OCI-M1 (cell line): ENCODE measurements at regions not wholly inside any gene's neighbourhood (a gene's known extent, or its start where the extent isn't known, plus 50 kb on each side); places are given as distances from the start of the nearest gene placed in this dataset.
A peak's percentile ranks its signal among the peaks of the same experiment; 100 is the strongest.

Experiments used
- DNase-seq: peaks from one replicate; lab custom pipeline; 2025; lab: John Stamatoyannopoulos, UW

GRCh38 chr13:34002924-34003323, 185.0 kb downstream of the RFC3 start:
- DNase-seq, result no peak

- DNase-seq, result no peak
Measured at GRCh38 chr13:34003656-34004055, 185.7 kb downstream of the RFC3 start.

GRCh38 chr13:34004676-34005075, 186.7 kb downstream of the RFC3 start:
- no peak for DNase-seq

- no peak for DNase-seq
Measured at GRCh38 chr13:34006011-34006410, 188.1 kb downstream of the RFC3 start.

GRCh38 chr13:34011552-34012085, 193.7 kb downstream of the RFC3 start:
- DNase-seq, result no peak

- no peak for DNase-seq
Measured at GRCh38 chr13:34012382-34012781, 194.4 kb downstream of the RFC3 start.

GRCh38 chr13:34013061-34013460, 195.1 kb downstream of the RFC3 start:
- DNase-seq, result no peak

GRCh38 chr13:34017231-34017630, 199.3 kb downstream of the RFC3 start:
- no peak for DNase-seq

- DNase-seq, result no peak
Measured at GRCh38 chr13:34019870-34020269, 201.9 kb downstream of the RFC3 start.

- DNase-seq, result no peak
Measured at GRCh38 chr13:34020388-34020787, 202.4 kb downstream of the RFC3 start.

- DNase-seq, result no peak
Measured at GRCh38 chr13:34021619-34022018, 203.7 kb downstream of the RFC3 start.

- DNase-seq, result no peak
Measured at GRCh38 chr13:34025746-34026145, 207.8 kb downstream of the RFC3 start.

- DNase-seq, result no peak
Measured at GRCh38 chr13:34026308-34026707, 208.4 kb downstream of the RFC3 start.

GRCh38 chr13:34028496-34029442, 210.8 kb downstream of the RFC3 start:
- no peak for DNase-seq

GRCh38 chr13:34030782-34031181, 212.8 kb downstream of the RFC3 start:
- DNase-seq, result no peak

GRCh38 chr13:34031610-34032009, 213.7 kb downstream of the RFC3 start:
- no peak for DNase-seq

GRCh38 chr13:34034411-34034810, 216.5 kb downstream of the RFC3 start:
- peak; percentile 5 for DNase-seq

GRCh38 chr13:34035178-34035577, 217.2 kb downstream of the RFC3 start:
- DNase-seq, result no peak

GRCh38 chr13:34035676-34036325, 217.9 kb downstream of the RFC3 start:
- DNase-seq, result no peak

- no peak for DNase-seq
Measured at GRCh38 chr13:34037636-34038540, 219.9 kb downstream of the RFC3 start.

GRCh38 chr13:34038541-34039068, 220.7 kb downstream of the RFC3 start:
- DNase-seq, result no peak

- no peak for DNase-seq
Measured at GRCh38 chr13:34039678-34040077, 221.7 kb downstream of the RFC3 start.
